ENCODE measurements at regions not wholly inside any gene's neighbourhood (a gene's known extent, or its start where the extent isn't known, plus 50 kb on each side); places are given as distances from the start of the nearest gene placed in this dataset.

DNA sequence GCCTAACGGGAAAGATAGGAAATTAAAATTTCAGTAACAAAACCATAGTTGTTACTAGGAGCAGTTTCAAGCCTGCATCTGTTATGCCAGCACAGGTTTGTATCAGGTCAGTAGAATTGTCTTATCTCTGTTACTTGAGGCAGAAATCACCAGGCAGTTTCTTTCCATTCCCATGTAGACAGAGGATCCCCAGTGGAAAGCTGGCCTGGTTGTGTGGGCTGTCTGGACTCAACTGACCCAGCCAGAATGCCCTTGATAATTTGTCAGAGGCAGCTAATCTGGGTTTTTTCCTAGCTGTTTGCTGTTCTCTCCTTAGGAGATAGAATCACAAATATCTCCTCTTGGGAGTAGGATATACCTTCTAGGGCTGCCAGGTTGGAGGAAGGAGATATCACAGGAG is 1044.7 kb downstream of the IGSF11 start:
- no peak overlapping the region for H3K56ac ChIP-seq (ENCODE audit: low read length)
- WGBS (ENCODE audit: extremely low coverage, insufficient coverage, low lambda C conversion rate), result no CpG with 5 or more reads among the region's 1 CpG
- H3K18ac ChIP-seq (ENCODE audit: low read length), result no peak overlapping the region
- no peak overlapping the region for H2AK5ac ChIP-seq (ENCODE audit: low read length)
- no peak for DNase-seq
- H3K79me1 ChIP-seq (ENCODE audit: low read length), result no peaks in the 10 kb centered on the region
- H2BK5ac ChIP-seq (ENCODE audit: low read length), result no peak overlapping the region
- no peak overlapping the region for H2BK120ac ChIP-seq (ENCODE audit: low read depth, low read length)
- H3K79me2 ChIP-seq (ENCODE audit: control insufficient read depth, insufficient read depth, low read length), result no peaks in the 10 kb centered on the region
- no peak overlapping the region for H3K4me3 ChIP-seq (ENCODE audit: low read length)
- no peak overlapping the region for H3K4ac ChIP-seq (ENCODE audit: low read depth, low read length)
- H4K8ac ChIP-seq (ENCODE audit: low read depth, low read length), result no peak overlapping the region
- H3K27ac ChIP-seq (ENCODE audit: low read depth, low read length), result no peak overlapping the region
- no peak overlapping the region for H3K4me2 ChIP-seq (ENCODE audit: low read length)
- no peaks in the 10 kb centered on the region for H3K4me1 ChIP-seq (ENCODE audit: control insufficient read depth, low read depth, low read length)
- no peak overlapping the region for H3K23ac ChIP-seq (ENCODE audit: low read length)
- H4K5ac ChIP-seq (ENCODE audit: low read length), result no peak overlapping the region
- H3K36me3 ChIP-seq (ENCODE audit: control insufficient read depth, insufficient read depth, low read length), result no peaks in the 10 kb centered on the region
- H3K27me3 ChIP-seq (ENCODE audit: insufficient read depth, low read length, poor library complexity), result no peaks in the 10 kb centered on the region
- no peak overlapping the region for H2BK15ac ChIP-seq (replicated peaks; ENCODE audit: low read depth)
- H3K9ac ChIP-seq (ENCODE audit: low read length), result no peak overlapping the region

DNA sequence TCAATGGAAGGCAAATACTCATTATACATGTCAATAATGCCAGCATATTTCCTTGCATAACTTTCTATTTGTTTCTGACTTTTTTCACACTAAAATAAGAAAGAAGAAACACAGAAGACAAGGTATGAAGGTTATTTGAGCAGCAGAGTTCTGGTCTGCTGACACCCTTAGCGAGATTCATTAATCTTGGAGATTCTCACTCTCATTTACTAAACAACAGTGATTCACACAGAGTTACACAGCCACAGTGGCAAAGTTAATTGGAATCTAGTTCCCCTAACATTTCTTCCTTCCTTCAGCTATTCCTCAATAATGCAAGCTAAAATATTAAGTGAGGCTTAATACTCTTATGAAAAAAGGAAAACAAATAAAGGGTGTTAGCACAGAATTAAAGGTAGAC is 1044.0 kb downstream of the IGSF11 start:
- no peak overlapping the region for H3K4me3 ChIP-seq (ENCODE audit: low read length)
- no peaks in the 10 kb centered on the region for H3K4me1 ChIP-seq (ENCODE audit: control insufficient read depth, low read depth, low read length)
- no peak overlapping the region for H4K5ac ChIP-seq (ENCODE audit: low read length)
- DNase-seq, result no peak
- H4K8ac ChIP-seq (ENCODE audit: low read depth, low read length), result no peak overlapping the region
- no peaks in the 10 kb centered on the region for H3K79me2 ChIP-seq (ENCODE audit: control insufficient read depth, insufficient read depth, low read length)
- H3K27ac ChIP-seq (ENCODE audit: low read depth, low read length), result no peak overlapping the region
- H3K4ac ChIP-seq (ENCODE audit: low read depth, low read length), result no peak overlapping the region
- no peak overlapping the region for H2AK5ac ChIP-seq (ENCODE audit: low read length)
- no peak overlapping the region for H3K4me2 ChIP-seq (ENCODE audit: low read length)
- H2BK15ac ChIP-seq (replicated peaks; ENCODE audit: low read depth), result no peak overlapping the region
- no CpG with 5 or more reads among the region's 1 CpG for WGBS (ENCODE audit: extremely low coverage, insufficient coverage, low lambda C conversion rate)
- H2BK5ac ChIP-seq (ENCODE audit: low read length), result no peak overlapping the region
- H3K36me3 ChIP-seq (ENCODE audit: control insufficient read depth, insufficient read depth, low read length), result no peaks in the 10 kb centered on the region
- no peak overlapping the region for H3K18ac ChIP-seq (ENCODE audit: low read length)
- H3K56ac ChIP-seq (ENCODE audit: low read length), result no peak overlapping the region
- H2BK120ac ChIP-seq (ENCODE audit: low read depth, low read length), result no peak overlapping the region
- H3K23ac ChIP-seq (ENCODE audit: low read length), result no peak overlapping the region
- no peak overlapping the region for H3K9ac ChIP-seq (ENCODE audit: low read length)
- peaks cover under 1% of the 10 kb centered on the region for H3K27me3 ChIP-seq (ENCODE audit: insufficient read depth, low read length, poor library complexity)
- H3K79me1 ChIP-seq (ENCODE audit: low read length), result no peaks in the 10 kb centered on the region

DNA sequence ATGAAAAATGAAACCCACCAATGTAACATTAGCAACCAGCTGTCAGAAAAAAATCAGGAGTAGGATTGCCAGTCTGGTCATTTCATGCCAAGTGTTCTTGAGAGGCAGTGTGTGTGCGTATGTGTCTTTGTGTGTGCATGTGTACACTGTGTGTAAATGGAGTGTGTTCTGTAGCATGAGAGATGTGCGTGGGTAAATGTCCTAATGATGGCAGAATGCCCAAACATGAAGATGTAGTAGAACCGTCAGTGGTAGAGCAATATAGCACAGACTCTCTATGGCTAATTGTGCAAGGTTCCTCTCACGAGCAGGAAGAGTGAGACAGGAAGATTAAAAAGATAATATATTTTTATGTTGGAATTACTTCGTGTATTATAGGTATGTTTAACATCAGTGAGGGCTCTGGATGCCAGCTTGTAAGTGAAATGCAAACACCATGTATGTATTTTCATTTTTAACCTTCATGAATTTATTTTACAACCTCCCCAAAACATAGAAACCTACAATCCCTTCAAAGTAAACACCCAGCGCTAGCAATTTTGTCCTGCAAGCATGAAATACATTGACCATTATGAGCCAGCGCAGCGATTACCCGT is 1038.7 kb downstream of the IGSF11 start:
- no peak for DNase-seq
- Histone ChIP-seq H2BK15ac (replicated peaks; ENCODE audit: low read depth) (no peak overlapping the region), H3K79me2 (ENCODE audit: control insufficient read depth, insufficient read depth, low read length) (no peaks in the 10 kb centered on the region), H3K56ac (ENCODE audit: low read length) (no peak overlapping the region), H3K27ac (ENCODE audit: low read depth, low read length) (no peak overlapping the region), H3K4me2 (ENCODE audit: low read length) (no peak overlapping the region), H2AK5ac (ENCODE audit: low read length) (no peak overlapping the region), H2BK5ac (ENCODE audit: low read length) (no peak overlapping the region), H4K8ac (ENCODE audit: low read depth, low read length) (no peak overlapping the region), H3K9ac (ENCODE audit: low read length) (no peak overlapping the region), H2BK120ac (ENCODE audit: low read depth, low read length) (no peak overlapping the region), H3K36me3 (ENCODE audit: control insufficient read depth, insufficient read depth, low read length) (no peaks in the 10 kb centered on the region), H3K27me3 (ENCODE audit: insufficient read depth, low read length, poor library complexity) (peaks cover 3% of the 10 kb centered on the region), H3K4me3 (ENCODE audit: low read length) (no peak overlapping the region), H3K4ac (ENCODE audit: low read depth, low read length) (no peak overlapping the region), H3K79me1 (ENCODE audit: low read length) (no peaks in the 10 kb centered on the region), H3K4me1 (ENCODE audit: control insufficient read depth, low read depth, low read length) (no peaks in the 10 kb centered on the region), H3K23ac (ENCODE audit: low read length) (peak overlapping the region; percentile 92), H4K5ac (ENCODE audit: low read length) (no peak overlapping the region), H3K18ac (ENCODE audit: low read length) (no peak overlapping the region)
- WGBS (ENCODE audit: extremely low coverage, insufficient coverage, low lambda C conversion rate), result no CpG with 5 or more reads among the region's 9 CpGs

DNA sequence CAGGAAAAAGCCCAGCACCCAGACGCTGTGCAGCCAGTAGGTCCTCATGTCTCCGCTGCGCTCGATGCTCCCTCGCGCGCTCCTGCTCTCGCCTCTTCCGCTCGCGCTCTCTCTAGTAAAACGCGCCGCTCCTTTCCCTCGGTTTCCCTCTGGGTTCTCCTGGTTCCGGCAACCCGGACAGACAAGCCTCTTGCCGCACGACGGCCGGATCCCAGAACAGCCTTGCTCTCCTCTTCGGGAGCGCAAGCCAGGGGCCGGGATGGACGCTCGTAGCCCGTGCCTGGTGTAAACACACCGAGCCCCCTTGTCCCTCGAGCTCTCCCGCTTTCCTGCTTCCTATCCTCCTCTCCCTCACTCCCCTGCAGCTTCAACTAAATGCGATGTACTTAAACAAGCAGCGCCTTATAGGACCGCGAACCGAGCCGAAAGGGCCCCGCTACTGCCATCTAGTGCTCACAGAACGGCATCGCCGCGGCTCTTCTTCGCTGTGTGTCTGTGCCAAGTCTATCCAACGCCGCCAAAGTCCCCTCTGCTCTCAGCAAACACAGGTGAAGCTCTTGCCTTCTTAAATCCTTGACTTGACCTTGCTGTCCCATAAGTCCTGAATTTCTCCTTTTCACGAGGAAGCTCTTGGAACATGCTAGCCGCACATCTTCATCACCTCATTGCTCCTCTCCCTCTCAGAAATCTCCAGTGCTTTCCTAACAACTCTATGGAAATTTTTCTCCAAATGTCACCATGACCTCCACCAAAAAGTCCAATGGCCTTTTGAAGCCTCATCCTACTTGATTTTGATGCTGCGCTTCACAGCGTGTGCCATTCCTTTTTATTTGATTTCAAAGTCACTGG is 1037.2 kb downstream of the IGSF11 start:
- no CpG with 5 or more reads among the region's 48 CpGs for WGBS (ENCODE audit: extremely low coverage, insufficient coverage, low lambda C conversion rate)
- peak overlapping the region; percentile 9 for H3K4me3 ChIP-seq (ENCODE audit: low read length)

DNA sequence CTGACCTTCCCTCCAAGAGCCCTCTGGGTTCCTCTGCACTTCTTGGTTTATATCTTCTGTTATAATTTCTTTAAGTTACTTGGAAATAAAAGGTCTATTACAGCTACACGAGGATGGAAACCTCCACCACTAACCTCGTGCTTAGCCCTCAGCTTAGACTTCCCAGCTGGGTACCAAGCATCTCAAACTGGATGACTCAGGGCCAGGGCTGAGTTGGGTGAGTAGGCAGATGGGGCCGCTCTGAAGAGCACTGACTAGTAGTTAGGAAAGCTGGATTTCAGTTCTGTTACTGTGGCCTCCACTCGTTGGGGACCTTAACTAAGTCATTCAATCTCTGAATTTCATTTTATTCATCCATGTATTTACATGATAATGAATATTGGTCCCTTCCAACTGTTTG is 1036.6 kb downstream of the IGSF11 start:
- no peak overlapping the region for H3K23ac ChIP-seq (ENCODE audit: low read length)
- H3K27ac ChIP-seq (ENCODE audit: low read depth, low read length), result no peak overlapping the region
- no peak overlapping the region for H3K18ac ChIP-seq (ENCODE audit: low read length)
- no CpG with 5 or more reads among the region's 4 CpGs for WGBS (ENCODE audit: extremely low coverage, insufficient coverage, low lambda C conversion rate)
- H3K4me2 ChIP-seq (ENCODE audit: low read length), result no peak overlapping the region
- no peaks in the 10 kb centered on the region for H3K36me3 ChIP-seq (ENCODE audit: control insufficient read depth, insufficient read depth, low read length)
- no peaks in the 10 kb centered on the region for H3K4me1 ChIP-seq (ENCODE audit: control insufficient read depth, low read depth, low read length)
- no peaks in the 10 kb centered on the region for H3K79me1 ChIP-seq (ENCODE audit: low read length)
- H3K4ac ChIP-seq (ENCODE audit: low read depth, low read length), result no peak overlapping the region
- no peak overlapping the region for H3K4me3 ChIP-seq (ENCODE audit: low read length)
- no peak overlapping the region for H2BK120ac ChIP-seq (ENCODE audit: low read depth, low read length)
- no peak overlapping the region for H4K5ac ChIP-seq (ENCODE audit: low read length)
- no peaks in the 10 kb centered on the region for H3K79me2 ChIP-seq (ENCODE audit: control insufficient read depth, insufficient read depth, low read length)
- no peak overlapping the region for H4K8ac ChIP-seq (ENCODE audit: low read depth, low read length)
- no peak overlapping the region for H2BK5ac ChIP-seq (ENCODE audit: low read length)
- no peak overlapping the region for H3K56ac ChIP-seq (ENCODE audit: low read length)
- DNase-seq, result peak; percentile 8
- H2BK15ac ChIP-seq (replicated peaks; ENCODE audit: low read depth), result no peak overlapping the region
- peaks cover 3% of the 10 kb centered on the region for H3K27me3 ChIP-seq (ENCODE audit: insufficient read depth, low read length, poor library complexity)
- H3K9ac ChIP-seq (ENCODE audit: low read length), result no peak overlapping the region
- no peak overlapping the region for H2AK5ac ChIP-seq (ENCODE audit: low read length)

More for the DNA sequence above, 1037.2 kb downstream of the IGSF11 start:
- no peak overlapping the region for H4K5ac ChIP-seq (ENCODE audit: low read length)
- H3K9ac ChIP-seq (ENCODE audit: low read length), result peak overlapping the region; percentile 63
- no peak overlapping the region for H3K27ac ChIP-seq (ENCODE audit: low read depth, low read length)
- no peak overlapping the region for H3K18ac ChIP-seq (ENCODE audit: low read length)
- no peak overlapping the region for H3K4ac ChIP-seq (ENCODE audit: low read depth, low read length)
- no peak overlapping the region for H2AK5ac ChIP-seq (ENCODE audit: low read length)
- H3K4me2 ChIP-seq (ENCODE audit: low read length), result peak overlapping the region; percentile 76
- peaks cover 3% of the 10 kb centered on the region for H3K27me3 ChIP-seq (ENCODE audit: insufficient read depth, low read length, poor library complexity)
- peak overlapping the region; percentile 82 for H3K56ac ChIP-seq (ENCODE audit: low read length)
- no peaks in the 10 kb centered on the region for H3K79me2 ChIP-seq (ENCODE audit: control insufficient read depth, insufficient read depth, low read length)
- peak; percentile 92 for DNase-seq
- no peak overlapping the region for H2BK15ac ChIP-seq (replicated peaks; ENCODE audit: low read depth)
- no peaks in the 10 kb centered on the region for H3K4me1 ChIP-seq (ENCODE audit: control insufficient read depth, low read depth, low read length)
- no peak overlapping the region for H4K8ac ChIP-seq (ENCODE audit: low read depth, low read length)
- no peak overlapping the region for H2BK5ac ChIP-seq (ENCODE audit: low read length)
- H3K79me1 ChIP-seq (ENCODE audit: low read length), result no peaks in the 10 kb centered on the region
- no peaks in the 10 kb centered on the region for H3K36me3 ChIP-seq (ENCODE audit: control insufficient read depth, insufficient read depth, low read length)
- H3K23ac ChIP-seq (ENCODE audit: low read length), result no peak overlapping the region
- no peak overlapping the region for H2BK120ac ChIP-seq (ENCODE audit: low read depth, low read length)

Measured in mesendoderm (in vitro differentiated cells).